Hepatocyte (in vitro differentiated cells): ENCODE measurements at regions not wholly inside any gene's neighbourhood (a gene's known extent, or its start where the extent isn't known, plus 50 kb on each side); places are given as distances from the start of the nearest gene placed in this dataset.

ENCODE experiments used
- DNase-seq: peaks from one replicate; pipeline ENCODE4 v3.0.0-alpha.2; 2016; ENCODE audit warnings: low spot score
- H2AFZ ChIP-seq: fragments of 200-600 bp; sonication (generic); 2 replicates; pipeline ENCODE4 v1.6.0; 2016; ENCODE audit warnings: antibody characterized with exemption, mild to moderate bottlenecking
- H3K27ac ChIP-seq: fragments of 200-600 bp; sonication (generic); 2 replicates; pipeline ENCODE4 v1.5.1; 2016; ENCODE audit warnings: mild to moderate bottlenecking
- H3K27me3 ChIP-seq: fragments of 200-600 bp; sonication (generic); 2 replicates; pipeline ENCODE4 v1.6.1; 2016
- H3K36me3 ChIP-seq: fragments of 200-600 bp; sonication (generic); replicated peaks from 2 replicates; pipeline ENCODE4 v1.5.1; 2016; ENCODE audit warnings: low read depth; ENCODE audit not compliant: insufficient read depth
- H3K4me1 ChIP-seq: fragments of 200-600 bp; sonication (generic); 2 replicates; pipeline ENCODE4 v1.5.1; 2016; ENCODE audit warnings: mild to moderate bottlenecking, moderate library complexity; ENCODE audit not compliant: insufficient read depth
- H3K4me2 ChIP-seq: fragments of 200-600 bp; sonication (generic); 2 replicates; pipeline ENCODE4 v1.6.0; 2016
- H3K4me3 ChIP-seq: fragments of 200-600 bp; sonication (generic); 2 replicates; pipeline ENCODE4 v1.5.1; 2016; ENCODE audit warnings: mild to moderate bottlenecking
- H3K79me2 ChIP-seq: fragments of 200-600 bp; sonication (generic); 2 replicates; pipeline ENCODE4 v1.6.0; 2017; ENCODE audit warnings: mild to moderate bottlenecking
- H3K9me2 ChIP-seq: fragments of 200-600 bp; sonication (generic); replicated peaks from 2 replicates; pipeline ENCODE4 v1.6.0; 2017; ENCODE audit warnings: mild to moderate bottlenecking; ENCODE audit not compliant: insufficient read depth
- H3K9me3 ChIP-seq: fragments of 200-600 bp; sonication (generic); 2 replicates; pipeline ENCODE4 v1.5.1; 2016; ENCODE audit warnings: low read depth, mild to moderate bottlenecking
- H4K20me1 ChIP-seq: fragments of 200-600 bp; sonication (generic); 2 replicates; pipeline ENCODE4 v1.6.0; 2016; ENCODE audit warnings: mild to moderate bottlenecking; ENCODE audit not compliant: insufficient read depth, poor library complexity, severe bottlenecking
- EZH2 ChIP-seq: fragments of 200-600 bp; sonication (generic); IDR thresholded peaks from 2 replicates; pipeline ENCODE4 v1.6.1; 2016; ENCODE audit warnings: antibody characterized with exemption, mild to moderate bottlenecking, borderline replicate concordance
- EZH2phosphoT487 ChIP-seq: fragments of 200-600 bp; sonication (generic); IDR thresholded peaks from one replicate; pipeline ENCODE4 v1.6.1; 2018; ENCODE audit warnings: antibody characterized with exemption, mild to moderate bottlenecking, low read depth, moderate library complexity; ENCODE audit not compliant: unreplicated experiment, severe bottlenecking
- WGBS: methylation state at CpG from one replicate; pipeline ENCODE4 v1.1.6; 2016; ENCODE audit warnings: low lambda C conversion rate; ENCODE audit errors: missing lambda C conversion rate; 5-methylcytosine and 5-hydroxymethylcytosine counted together
- TF ChIP-seq, protein P1 (sequence below): fragments of 200-600 bp; sonication (generic); IDR thresholded peaks from 2 replicates; pipeline ENCODE4 v1.5.1; 2016; ENCODE audit warnings: antibody characterized with exemption, mild to moderate bottlenecking; ENCODE audit not compliant: poor library complexity

DNA sequence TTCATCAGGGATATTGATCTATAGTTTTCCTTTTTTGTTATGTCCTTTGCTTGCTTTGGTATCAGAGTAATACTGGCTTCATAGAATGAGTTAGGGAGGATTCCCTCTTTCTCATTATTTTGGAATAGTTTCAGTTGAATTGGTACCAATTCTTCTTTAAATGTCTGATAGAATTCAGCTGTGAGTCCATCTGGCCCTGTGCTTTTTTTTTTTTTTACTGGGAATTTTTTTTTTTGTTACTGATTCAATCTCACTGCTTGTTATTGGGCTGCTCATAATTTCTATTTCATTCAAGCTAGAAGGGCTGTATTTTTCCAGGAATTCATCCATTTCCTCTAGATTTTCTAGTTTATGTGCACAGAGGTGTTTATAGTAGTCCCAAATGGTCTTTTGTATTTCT, 103.9 kb downstream of the RND3 start:
- H3K4me3 ChIP-seq = no peak overlapping the region
- no peaks in the 10 kb centered on the region for H3K36me3 ChIP-seq
- no peak for DNase-seq
- no peak overlapping the region for H2AFZ ChIP-seq
- H3K4me1 ChIP-seq = no peaks in the 10 kb centered on the region
- peaks cover 7% of the 10 kb centered on the region for H3K9me3 ChIP-seq
- H4K20me1 ChIP-seq = no peaks in the 10 kb centered on the region
- H3K27ac ChIP-seq = no peak overlapping the region
- no peak overlapping the region for H3K4me2 ChIP-seq
- H3K27me3 ChIP-seq = no peaks in the 10 kb centered on the region
- H3K79me2 ChIP-seq = no peaks in the 10 kb centered on the region
- TF ChIP-seq, protein P1, sequence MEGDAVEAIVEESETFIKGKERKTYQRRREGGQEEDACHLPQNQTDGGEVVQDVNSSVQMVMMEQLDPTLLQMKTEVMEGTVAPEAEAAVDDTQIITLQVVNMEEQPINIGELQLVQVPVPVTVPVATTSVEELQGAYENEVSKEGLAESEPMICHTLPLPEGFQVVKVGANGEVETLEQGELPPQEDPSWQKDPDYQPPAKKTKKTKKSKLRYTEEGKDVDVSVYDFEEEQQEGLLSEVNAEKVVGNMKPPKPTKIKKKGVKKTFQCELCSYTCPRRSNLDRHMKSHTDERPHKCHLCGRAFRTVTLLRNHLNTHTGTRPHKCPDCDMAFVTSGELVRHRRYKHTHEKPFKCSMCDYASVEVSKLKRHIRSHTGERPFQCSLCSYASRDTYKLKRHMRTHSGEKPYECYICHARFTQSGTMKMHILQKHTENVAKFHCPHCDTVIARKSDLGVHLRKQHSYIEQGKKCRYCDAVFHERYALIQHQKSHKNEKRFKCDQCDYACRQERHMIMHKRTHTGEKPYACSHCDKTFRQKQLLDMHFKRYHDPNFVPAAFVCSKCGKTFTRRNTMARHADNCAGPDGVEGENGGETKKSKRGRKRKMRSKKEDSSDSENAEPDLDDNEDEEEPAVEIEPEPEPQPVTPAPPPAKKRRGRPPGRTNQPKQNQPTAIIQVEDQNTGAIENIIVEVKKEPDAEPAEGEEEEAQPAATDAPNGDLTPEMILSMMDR = no peak
- TF ChIP-seq EZH2phosphoT487 (no peak), EZH2 (no peak)
- no peaks in the 10 kb centered on the region for H3K9me2 ChIP-seq

DNA sequence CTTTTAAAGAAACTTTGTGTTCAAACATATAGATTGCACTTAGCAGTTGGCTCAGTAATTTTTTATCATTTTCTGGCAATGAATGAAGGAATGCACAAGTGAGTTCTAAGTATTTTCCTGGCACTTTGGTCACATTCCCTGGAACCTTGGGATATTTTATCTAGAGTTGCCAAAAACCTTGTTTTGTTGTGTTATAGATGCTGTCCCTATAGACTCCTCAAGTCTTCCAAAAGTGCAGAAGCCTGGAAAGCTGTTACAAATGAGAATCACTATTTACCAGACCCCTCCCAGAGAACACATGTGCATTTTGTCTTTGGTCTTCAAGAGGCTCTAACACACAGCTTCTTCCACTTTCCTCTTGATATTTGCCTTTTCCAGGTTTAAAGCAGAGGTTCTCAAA, 108.3 kb downstream of the RND3 start:
- no peak overlapping the region for H3K4me2 ChIP-seq
- H4K20me1 ChIP-seq = no peaks in the 10 kb centered on the region
- no peak overlapping the region for H3K4me3 ChIP-seq
- H2AFZ ChIP-seq = no peak overlapping the region
- H3K27me3 ChIP-seq = no peaks in the 10 kb centered on the region
- TF ChIP-seq, protein P1 = no peak
- no peak for TF ChIP-seq EZH2
- TF ChIP-seq EZH2phosphoT487 = no peak
- no peaks in the 10 kb centered on the region for H3K79me2 ChIP-seq
- H3K9me3 ChIP-seq = no peaks in the 10 kb centered on the region
- no peaks in the 10 kb centered on the region for H3K9me2 ChIP-seq
- no peak for DNase-seq
- H3K27ac ChIP-seq = no peak overlapping the region
- no peaks in the 10 kb centered on the region for H3K36me3 ChIP-seq
- no peaks in the 10 kb centered on the region for H3K4me1 ChIP-seq

GRCh38 chr2:150378686-150379085, 108.8 kb downstream of the RND3 start:
- TF ChIP-seq EZH2phosphoT487 (no peak), EZH2 (no peak)
- TF ChIP-seq, protein P1 = no peak
- Histone ChIP-seq H2AFZ (no peak overlapping the region), H3K27me3 (no peaks in the 10 kb centered on the region), H3K4me3 (no peak overlapping the region), H3K79me2 (no peaks in the 10 kb centered on the region), H3K9me2 (no peaks in the 10 kb centered on the region), H3K4me1 (no peaks in the 10 kb centered on the region), H3K36me3 (no peaks in the 10 kb centered on the region), H3K27ac (no peak overlapping the region), H3K4me2 (no peak overlapping the region), H3K9me3 (no peaks in the 10 kb centered on the region), H4K20me1 (no peaks in the 10 kb centered on the region)
- WGBS = 100% methylated on average over 1 of the region's 1 CpG
- DNase-seq = no peak

GRCh38 chr2:150376553-150377335, 110.7 kb downstream of the RND3 start:
- no peaks in the 10 kb centered on the region for H3K36me3 ChIP-seq
- H4K20me1 ChIP-seq = no peaks in the 10 kb centered on the region
- no peak overlapping the region for H3K4me2 ChIP-seq
- H3K27ac ChIP-seq = peak overlapping the region; percentile 42
- H3K27me3 ChIP-seq = no peaks in the 10 kb centered on the region
- no peaks in the 10 kb centered on the region for H3K9me2 ChIP-seq
- peaks cover 4% of the 10 kb centered on the region for H3K4me1 ChIP-seq
- DNase-seq = peak; percentile 57
- H3K9me3 ChIP-seq = peaks cover 3% of the 10 kb centered on the region
- TF ChIP-seq EZH2phosphoT487 (no peak), EZH2 (no peak)
- TF ChIP-seq, protein P1 = no peak
- H3K79me2 ChIP-seq = no peaks in the 10 kb centered on the region
- 76% methylated on average over 7 of the region's 7 CpGs for WGBS
- H2AFZ ChIP-seq = no peak overlapping the region
- H3K4me3 ChIP-seq = no peak overlapping the region
